GM23338 (cell line): ENCODE measurements at regions not wholly inside any gene's neighbourhood (a gene's known extent, or its start where the extent isn't known, plus 50 kb on each side); places are given as distances from the start of the nearest gene placed in this dataset.

ENCODE experiments used
- CREB1 ChIP-seq: fragments of 250-450 bp; sonication (Bioruptor Pico); IDR thresholded peaks from 2 replicates; pipeline ENCODE4 v1.5.0; 2020; ENCODE audit warnings: low read depth, mild to moderate bottlenecking, moderate library complexity
- CTCF ChIP-seq, 2 experiments: fragments of 200-600 bp in 1 of 2; sonication (generic) in 1 of 2; conservative IDR thresholded peaks; 2 replicates each; pipeline versions ENCODE4 v1.5.1 to v1.6.1; 2016 to 2017; ENCODE audit warnings: antibody characterized with exemption in 2 of 2, low read depth in 2 of 2, mild to moderate bottlenecking in 2 of 2, moderate library complexity in 1 of 2
- JUNB ChIP-seq: IDR thresholded peaks from one replicate; pipeline ENCODE4 v1.6.1; 2016; ENCODE audit warnings: antibody characterized with exemption; ENCODE audit not compliant: unreplicated experiment
- POLR2AphosphoS5 ChIP-seq: IDR thresholded peaks from 2 replicates; pipeline ENCODE4 v1.6.1; 2016; ENCODE audit warnings: antibody characterized with exemption, low read depth

DNA sequence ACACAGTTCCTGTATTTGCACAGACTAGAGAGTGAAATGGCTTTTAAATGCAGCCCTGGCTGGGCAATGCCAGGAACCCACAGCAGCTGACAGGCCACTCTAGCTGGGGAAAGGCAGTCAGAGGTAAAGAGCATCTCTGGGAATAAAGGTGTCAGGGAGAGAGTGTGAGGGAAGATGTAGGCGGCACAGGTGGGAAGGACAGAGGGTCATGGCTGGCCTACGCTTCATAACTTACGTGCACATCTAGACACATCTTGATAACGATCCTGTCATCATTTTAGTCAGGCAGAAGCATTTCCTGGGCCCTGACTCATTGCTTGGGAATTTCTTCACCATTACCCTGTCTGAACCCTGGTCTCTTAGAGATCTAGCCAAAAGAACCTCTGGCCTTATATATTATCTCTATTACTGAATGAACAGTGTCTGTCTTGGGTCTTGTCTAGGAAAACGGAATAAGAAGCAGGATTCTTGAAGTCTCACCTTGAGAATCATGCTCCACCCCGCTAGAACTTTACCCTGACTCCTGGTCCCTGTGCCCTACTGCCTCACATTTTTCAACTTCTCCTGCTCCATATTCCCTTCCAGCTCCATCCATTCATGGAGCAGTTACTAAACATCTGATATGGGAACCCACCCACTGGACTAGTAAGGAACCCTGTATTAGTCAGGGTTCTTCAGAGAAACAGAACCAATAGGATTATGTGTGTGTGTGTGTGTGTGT, 106.4 kb upstream of the ELL2 start:
- TF ChIP-seq CTCF (conservative IDR thresholded peaks at IDR 0.05; ENCODE audit: low read depth in 2 of 2) (no peak), POLR2AphosphoS5 (no peak), CREB1 (CRISPR knock-in tag) (no peak), JUNB (no peak)
